OCI-LY3 (cell line): ENCODE measurements at regions not wholly inside any gene's neighbourhood (a gene's known extent, or its start where the extent isn't known, plus 50 kb on each side); places are given as distances from the start of the nearest gene placed in this dataset.

ENCODE experiments used
- CTCF ChIP-seq: fragments of 200-600, 300-600 bp; sonication (generic); IDR thresholded peaks from 2 replicates; pipeline ENCODE4 v1.5.1; 2014; ENCODE audit warnings: antibody characterized with exemption, low read length, low read depth
- EZH2phosphoT487 ChIP-seq: fragments of 200-600 bp; shearing (Covaris generic); IDR thresholded peaks from 2 replicates; pipeline ENCODE4 v1.6.1; 2018; ENCODE audit warnings: antibody characterized with exemption, mixed run types, low read depth

- TF ChIP-seq CTCF (no peak), EZH2phosphoT487 (no peak)
Measured at GRCh38 chr18:6557057-6557769, 142.5 kb upstream of the L3MBTL4 start.
